ENCODE measurements at regions not wholly inside any gene's neighbourhood (a gene's known extent, or its start where the extent isn't known, plus 50 kb on each side); places are given as distances from the start of the nearest gene placed in this dataset.

DNA sequence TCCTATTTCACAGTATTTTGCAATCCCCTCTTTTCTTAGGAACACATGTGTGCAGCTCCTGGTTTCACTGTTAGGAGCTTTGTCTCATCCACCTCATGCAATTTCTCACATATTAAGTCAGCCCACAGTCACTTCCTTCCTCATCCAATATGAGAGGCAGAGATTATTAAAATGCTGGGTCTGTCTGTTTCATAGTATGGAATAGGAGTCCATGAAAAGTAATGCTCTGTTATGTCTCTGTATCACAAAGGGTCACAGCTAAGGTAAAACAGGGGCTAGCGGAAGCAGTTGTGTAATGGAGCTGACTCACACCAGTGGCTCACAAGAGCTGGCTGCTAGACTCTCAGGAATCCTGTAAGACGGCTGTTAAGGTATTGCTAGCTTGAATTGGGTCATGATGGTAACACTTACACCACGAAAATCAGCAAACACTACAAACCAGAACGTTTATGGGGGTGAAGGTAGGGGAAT is 216.5 kb downstream of the EFNB2 start:
- DNase-seq (ENCODE audit: low spot score in 2 of 2, unreplicated experiment in 2 of 2), result no peak
- Mint-ChIP-seq H3K36me3 (peaks cover 12% of the 10 kb centered on the region), H3K4me1 (peaks cover 2% of the 10 kb centered on the region), H3K27me3 (ENCODE audit: low read depth) (no peaks in the 10 kb centered on the region), H3K27ac (no peak overlapping the region), H3K9me3 (peaks cover 29% of the 10 kb centered on the region), H3K4me3 (no peak overlapping the region)
- TF ChIP-seq, protein P1, sequence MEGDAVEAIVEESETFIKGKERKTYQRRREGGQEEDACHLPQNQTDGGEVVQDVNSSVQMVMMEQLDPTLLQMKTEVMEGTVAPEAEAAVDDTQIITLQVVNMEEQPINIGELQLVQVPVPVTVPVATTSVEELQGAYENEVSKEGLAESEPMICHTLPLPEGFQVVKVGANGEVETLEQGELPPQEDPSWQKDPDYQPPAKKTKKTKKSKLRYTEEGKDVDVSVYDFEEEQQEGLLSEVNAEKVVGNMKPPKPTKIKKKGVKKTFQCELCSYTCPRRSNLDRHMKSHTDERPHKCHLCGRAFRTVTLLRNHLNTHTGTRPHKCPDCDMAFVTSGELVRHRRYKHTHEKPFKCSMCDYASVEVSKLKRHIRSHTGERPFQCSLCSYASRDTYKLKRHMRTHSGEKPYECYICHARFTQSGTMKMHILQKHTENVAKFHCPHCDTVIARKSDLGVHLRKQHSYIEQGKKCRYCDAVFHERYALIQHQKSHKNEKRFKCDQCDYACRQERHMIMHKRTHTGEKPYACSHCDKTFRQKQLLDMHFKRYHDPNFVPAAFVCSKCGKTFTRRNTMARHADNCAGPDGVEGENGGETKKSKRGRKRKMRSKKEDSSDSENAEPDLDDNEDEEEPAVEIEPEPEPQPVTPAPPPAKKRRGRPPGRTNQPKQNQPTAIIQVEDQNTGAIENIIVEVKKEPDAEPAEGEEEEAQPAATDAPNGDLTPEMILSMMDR (IDR thresholded peaks at IDR 0.05; ENCODE audit: unreplicated experiment), result no peak

DNA sequence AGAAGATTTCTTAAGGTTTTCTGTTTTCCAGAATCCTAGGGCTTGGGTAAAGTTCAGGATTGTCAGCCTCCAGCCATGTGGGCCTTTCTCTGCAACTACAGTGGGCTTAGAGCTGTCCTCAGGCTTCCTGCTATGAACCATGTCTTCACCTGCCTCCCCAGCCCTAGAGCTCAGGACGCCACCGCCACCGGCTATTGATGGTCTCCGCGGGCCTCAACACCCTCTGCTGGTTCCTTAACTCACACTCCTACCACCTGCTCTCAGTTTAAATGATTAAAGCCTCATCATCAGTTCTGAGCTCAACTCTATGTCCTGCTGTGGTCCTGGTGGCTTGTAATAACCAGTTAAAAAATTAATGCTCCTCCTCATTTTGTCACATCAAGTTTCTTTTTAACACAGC is 221.0 kb downstream of the EFNB2 start:
- TF ChIP-seq, protein P1 (IDR thresholded peaks at IDR 0.05; ENCODE audit: unreplicated experiment), result no peak
- DNase-seq (ENCODE audit: low spot score in 2 of 2, unreplicated experiment in 2 of 2), result no peak
- Mint-ChIP-seq H3K4me3 (no peak overlapping the region), H3K9me3 (peaks cover 3% of the 10 kb centered on the region), H3K36me3 (no peaks in the 10 kb centered on the region), H3K27ac (no peak overlapping the region), H3K4me1 (peaks cover 11% of the 10 kb centered on the region), H3K27me3 (ENCODE audit: low read depth) (no peaks in the 10 kb centered on the region)

DNA sequence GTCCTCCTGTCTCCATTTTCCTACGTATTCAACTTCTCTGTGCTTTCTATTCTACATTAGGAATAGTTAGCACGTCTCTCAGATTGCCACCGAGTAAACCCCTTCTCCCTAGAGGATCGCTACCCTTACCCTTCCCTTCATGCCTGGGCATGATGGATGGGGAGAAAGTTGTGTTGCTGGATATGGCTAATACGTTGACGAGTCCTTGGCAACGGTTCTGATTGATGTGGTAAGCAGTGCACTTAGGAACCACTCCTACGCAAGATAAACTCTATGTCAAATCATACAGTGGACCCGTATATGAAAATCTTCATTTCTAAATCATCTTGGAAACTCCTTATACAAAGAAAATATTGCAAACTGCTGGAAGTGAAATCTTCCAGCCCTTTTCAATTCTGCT is 224.5 kb downstream of the EFNB2 start:
- peaks cover 9% of the 10 kb centered on the region for H3K4me1 Mint-ChIP-seq
- DNase-seq (ENCODE audit: low spot score in 2 of 2, unreplicated experiment in 2 of 2), result no peak
- TF ChIP-seq, protein P1 (IDR thresholded peaks at IDR 0.05; ENCODE audit: unreplicated experiment), result no peak
- no peaks in the 10 kb centered on the region for H3K27me3 Mint-ChIP-seq (ENCODE audit: low read depth)
- H3K27ac Mint-ChIP-seq, result no peak overlapping the region
- H3K36me3 Mint-ChIP-seq, result peaks cover 7% of the 10 kb centered on the region
- no peak overlapping the region for H3K4me3 Mint-ChIP-seq
- peaks cover 19% of the 10 kb centered on the region for H3K9me3 Mint-ChIP-seq

DNA sequence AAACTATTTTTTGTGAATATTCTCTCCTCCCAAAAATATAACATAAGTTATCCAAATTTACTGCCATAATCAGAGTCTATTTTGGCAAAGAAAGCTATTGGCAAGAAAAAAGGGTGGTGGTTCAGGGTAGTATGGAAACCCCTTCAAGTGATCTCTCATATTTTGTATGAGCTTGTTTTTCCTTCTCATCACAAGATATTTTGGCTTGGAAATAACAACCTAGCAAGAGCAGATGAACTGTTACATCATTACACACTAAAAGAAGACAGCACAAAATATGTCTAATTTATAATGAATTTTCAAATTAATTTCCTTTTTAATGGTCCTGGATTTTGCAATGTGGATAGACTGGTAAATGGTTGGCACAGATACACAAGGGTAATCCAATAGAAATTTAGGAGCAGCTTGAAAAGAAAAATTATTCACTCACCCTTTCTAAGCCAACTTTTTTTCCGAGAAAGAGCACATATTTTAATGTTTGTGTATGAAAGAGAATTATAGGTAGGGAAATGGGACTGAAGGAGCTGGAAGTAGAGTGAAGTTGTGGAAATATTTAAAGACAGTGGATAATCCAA is 225.1 kb downstream of the EFNB2 start:
- no peak for DNase-seq (ENCODE audit: low spot score in 2 of 2, unreplicated experiment in 2 of 2)
- peaks cover 22% of the 10 kb centered on the region for H3K9me3 Mint-ChIP-seq
- H3K4me3 Mint-ChIP-seq, result no peak overlapping the region
- H3K4me1 Mint-ChIP-seq, result peaks cover 9% of the 10 kb centered on the region
- TF ChIP-seq, protein P1 (IDR thresholded peaks at IDR 0.05; ENCODE audit: unreplicated experiment), result no peak
- H3K36me3 Mint-ChIP-seq, result peaks cover 7% of the 10 kb centered on the region
- H3K27ac Mint-ChIP-seq, result no peak overlapping the region
- no peaks in the 10 kb centered on the region for H3K27me3 Mint-ChIP-seq (ENCODE audit: low read depth)

DNA sequence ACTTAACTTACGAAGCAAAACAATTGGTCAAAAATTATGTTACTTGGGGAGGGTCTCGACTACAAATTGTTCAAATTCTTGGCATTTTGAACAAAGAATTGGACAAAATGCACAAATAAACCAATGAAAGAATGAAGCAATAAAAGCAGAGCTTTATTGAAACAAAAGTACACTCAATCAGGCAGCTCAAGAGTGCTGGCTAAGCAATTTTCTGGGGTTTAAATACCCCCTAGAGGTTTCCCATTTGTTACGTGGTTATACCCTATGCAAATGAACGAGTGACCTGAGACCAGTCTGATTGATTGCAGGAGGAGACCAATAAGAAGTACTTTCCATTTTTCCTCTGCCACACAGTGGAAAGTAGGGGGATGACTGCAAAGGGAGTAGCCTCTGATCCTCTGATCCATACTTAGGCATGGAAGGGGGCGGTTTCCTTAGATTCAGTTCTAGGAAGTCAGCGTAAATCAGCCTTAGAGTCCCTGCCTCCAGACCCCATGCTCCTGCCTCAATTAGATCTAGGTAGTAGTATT is 228.6 kb downstream of the EFNB2 start:
- Mint-ChIP-seq H3K27ac (no peak overlapping the region), H3K36me3 (peaks cover 15% of the 10 kb centered on the region), H3K27me3 (ENCODE audit: low read depth) (no peaks in the 10 kb centered on the region), H3K4me3 (no peak overlapping the region), H3K4me1 (peaks cover 9% of the 10 kb centered on the region), H3K9me3 (peaks cover 39% of the 10 kb centered on the region)
- DNase-seq (ENCODE audit: low spot score in 2 of 2, unreplicated experiment in 2 of 2), result no peak
- TF ChIP-seq, protein P1 (IDR thresholded peaks at IDR 0.05; ENCODE audit: unreplicated experiment), result no peak
